ENCODE measurements at regions not wholly inside any gene's neighbourhood (a gene's known extent, or its start where the extent isn't known, plus 50 kb on each side); places are given as distances from the start of the nearest gene placed in this dataset.

DNA sequence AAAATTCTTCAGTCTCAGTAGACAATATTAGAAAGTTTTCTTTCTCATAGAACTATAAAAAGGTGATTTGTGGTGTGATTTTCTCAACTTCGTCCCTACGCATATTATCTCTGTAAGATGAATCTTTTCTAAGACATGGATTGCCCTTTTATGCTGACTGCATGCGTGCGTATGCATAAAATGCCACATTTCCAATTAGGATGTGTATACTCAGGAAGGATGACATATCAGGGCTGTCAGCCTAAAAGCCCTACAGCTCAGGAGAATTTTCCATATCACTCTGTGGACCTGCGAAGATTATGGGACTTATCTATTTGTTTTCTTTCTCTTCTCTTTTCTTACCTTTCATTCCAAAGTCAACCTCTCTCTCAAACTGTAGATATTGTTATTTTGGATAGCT, 166.5 kb upstream of the GPC6 start:
- in situ Hi-C loops (cut with HindIII; ENCODE audit: extremely low pct_ligation_motif_present, low pct_unique_long_range_greater_than_20kb): no loop called here
- Histone ChIP-seq H3K36me3 (replicated peaks in 1 of 2; ENCODE audit: control insufficient read depth in 1 of 2, insufficient read depth in 2 of 2, low read length in 2 of 2) (no peaks in the 10 kb centered on the region), H3K9me3 (ENCODE audit: low read length) (no peaks in the 10 kb centered on the region), H3K4me2 (ENCODE audit: low read depth, low read length) (no peak overlapping the region), H3K4me1 (ENCODE audit: insufficient read depth, low read length) (no peaks in the 10 kb centered on the region), H3K27ac (ENCODE audit: extremely low read length, insufficient read depth, low read length) (no peak overlapping the region), H3K79me2 (ENCODE audit: insufficient read depth, low read length) (no peaks in the 10 kb centered on the region), H4K20me1 (ENCODE audit: insufficient read depth, low read length) (no peaks in the 10 kb centered on the region), H3K27me3 (ENCODE audit: control insufficient read depth in 1 of 2, insufficient read depth in 2 of 2, low read length in 2 of 2) (no peaks in the 10 kb centered on the region; a peak in 1 of 5 replicates), H3K4me3 (replicated peaks in 1 of 3; ENCODE audit: insufficient read depth in 1 of 3, low read depth in 2 of 3, low read length in 3 of 3) (no peak overlapping the region), H2AFZ (ENCODE audit: low read length) (no peak overlapping the region), H3K9ac (ENCODE audit: insufficient read depth, low read depth, low read length) (no peak overlapping the region)
- ChIA-PET CTCF (ENCODE audit: low intra/inter-chr PET ratio, low total read pairs) (no interaction called here), POLR2A (no interaction called here)
- DNase-seq (ENCODE audit: low spot score) (no peak), FAIRE-seq (no peak), ATAC-seq (no peak)
- 27% methylated on average over 5 of the region's 5 CpGs for WGBS (ENCODE audit: low lambda C conversion rate)
- TF ChIP-seq ZNF547 (CRISPR knock-in tag; IDR thresholded peaks at IDR 0.05) (no peak), GABPA (IDR thresholded peaks at IDR 0.05; ENCODE audit: low read depth, low read length) (no peak), GABPA (CRISPR knock-in tag; IDR thresholded peaks at IDR 0.05; ENCODE audit: low read depth) (no peak), ZNF629 (CRISPR knock-in tag; conservative IDR thresholded peaks at IDR 0.05) (no peak), ARHGAP35 (CRISPR knock-in tag; IDR thresholded peaks at IDR 0.05; ENCODE audit: borderline replicate concordance) (no peak), ZNF354B (CRISPR knock-in tag; IDR thresholded peaks at IDR 0.05) (no peak), IRF1 (CRISPR knock-in tag; IDR thresholded peaks at IDR 0.05; ENCODE audit: low read depth) (no peak), ZNF777 (CRISPR knock-in tag; IDR thresholded peaks at IDR 0.05) (no peak), ZNF326 (CRISPR knock-in tag; IDR thresholded peaks at IDR 0.05; ENCODE audit: borderline replicate concordance) (no peak), TGIF2 (CRISPR knock-in tag; IDR thresholded peaks at IDR 0.05) (no peak), TOE1 (CRISPR knock-in tag; IDR thresholded peaks at IDR 0.05) (no peak), ZNF790 (CRISPR knock-in tag; IDR thresholded peaks at IDR 0.05; ENCODE audit: borderline replicate concordance) (no peak), CBX1 (IDR thresholded peaks at IDR 0.05; ENCODE audit: low read depth) (no peak), NR0B2 (CRISPR knock-in tag; IDR thresholded peaks at IDR 0.05) (no peak), NFYC (CRISPR knock-in tag; IDR thresholded peaks at IDR 0.05) (no peak), FOSL2 (CRISPR knock-in tag; IDR thresholded peaks at IDR 0.05) (no peak), ZNF468 (CRISPR knock-in tag; IDR thresholded peaks at IDR 0.05) (no peak), SP2 (CRISPR knock-in tag; IDR thresholded peaks at IDR 0.05) (no peak)
- TF ChIP-seq, protein P1, sequence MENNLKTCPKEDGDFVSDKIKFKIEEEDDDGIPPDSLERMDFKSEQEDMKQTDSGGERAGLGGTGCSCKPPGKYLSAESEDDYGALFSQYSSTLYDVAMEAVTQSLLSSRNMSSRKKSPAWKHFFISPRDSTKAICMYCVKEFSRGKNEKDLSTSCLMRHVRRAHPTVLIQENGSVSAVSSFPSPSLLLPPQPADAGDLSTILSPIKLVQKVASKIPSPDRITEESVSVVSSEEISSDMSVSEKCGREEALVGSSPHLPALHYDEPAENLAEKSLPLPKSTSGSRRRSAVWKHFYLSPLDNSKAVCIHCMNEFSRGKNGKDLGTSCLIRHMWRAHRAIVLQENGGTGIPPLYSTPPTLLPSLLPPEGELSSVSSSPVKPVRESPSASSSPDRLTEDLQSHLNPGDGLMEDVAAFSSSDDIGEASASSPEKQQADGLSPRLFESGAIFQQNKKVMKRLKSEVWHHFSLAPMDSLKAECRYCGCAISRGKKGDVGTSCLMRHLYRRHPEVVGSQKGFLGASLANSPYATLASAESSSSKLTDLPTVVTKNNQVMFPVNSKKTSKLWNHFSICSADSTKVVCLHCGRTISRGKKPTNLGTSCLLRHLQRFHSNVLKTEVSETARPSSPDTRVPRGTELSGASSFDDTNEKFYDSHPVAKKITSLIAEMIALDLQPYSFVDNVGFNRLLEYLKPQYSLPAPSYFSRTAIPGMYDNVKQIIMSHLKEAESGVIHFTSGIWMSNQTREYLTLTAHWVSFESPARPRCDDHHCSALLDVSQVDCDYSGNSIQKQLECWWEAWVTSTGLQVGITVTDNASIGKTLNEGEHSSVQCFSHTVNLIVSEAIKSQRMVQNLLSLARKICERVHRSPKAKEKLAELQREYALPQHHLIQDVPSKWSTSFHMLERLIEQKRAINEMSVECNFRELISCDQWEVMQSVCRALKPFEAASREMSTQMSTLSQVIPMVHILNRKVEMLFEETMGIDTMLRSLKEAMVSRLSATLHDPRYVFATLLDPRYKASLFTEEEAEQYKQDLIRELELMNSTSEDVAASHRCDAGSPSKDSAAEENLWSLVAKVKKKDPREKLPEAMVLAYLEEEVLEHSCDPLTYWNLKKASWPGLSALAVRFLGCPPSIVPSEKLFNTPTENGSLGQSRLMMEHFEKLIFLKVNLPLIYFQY (CRISPR knock-in tag; IDR thresholded peaks at IDR 0.05; ENCODE audit: borderline replicate concordance): no peak
- no TSS peak for BruUV-seq (replicated peaks)
- intact Hi-C loops (cut with micrococcal nuclease; ENCODE audit: unreplicated experiment): no loop called here

Data from HepG2 (cell line).